ENCODE measurements at regions not wholly inside any gene's neighbourhood (a gene's known extent, or its start where the extent isn't known, plus 50 kb on each side); places are given as distances from the start of the nearest gene placed in this dataset.
"Not testable (repeated sequence)": the region's sequence is repeated elsewhere in the genome, so short reads cannot be mapped to it uniquely, and the experiment has no call there.

DNA sequence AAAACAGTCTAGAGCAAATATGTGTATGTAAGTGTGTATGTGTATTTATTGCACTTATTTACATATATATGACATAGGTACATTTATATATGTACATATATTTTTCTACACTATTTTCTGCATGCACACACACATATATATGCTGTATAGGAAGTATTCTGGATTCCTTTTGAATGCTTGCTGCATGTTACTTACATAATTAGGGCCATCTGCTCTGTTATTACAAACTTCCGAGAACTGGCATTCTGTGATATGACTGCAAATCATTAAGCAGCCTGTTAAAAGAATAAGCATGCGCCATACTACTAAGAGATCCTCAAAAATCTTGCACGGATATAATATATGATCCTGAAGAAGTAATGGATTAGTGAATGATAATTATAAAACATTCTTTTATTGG is 1157.6 kb upstream of the TENM3 start:
- intact Hi-C loops (cut with DNase I), result no loop called here
- DNase-seq (ENCODE audit: low spot score) (no peak), ATAC-seq (no peak)

DNA sequence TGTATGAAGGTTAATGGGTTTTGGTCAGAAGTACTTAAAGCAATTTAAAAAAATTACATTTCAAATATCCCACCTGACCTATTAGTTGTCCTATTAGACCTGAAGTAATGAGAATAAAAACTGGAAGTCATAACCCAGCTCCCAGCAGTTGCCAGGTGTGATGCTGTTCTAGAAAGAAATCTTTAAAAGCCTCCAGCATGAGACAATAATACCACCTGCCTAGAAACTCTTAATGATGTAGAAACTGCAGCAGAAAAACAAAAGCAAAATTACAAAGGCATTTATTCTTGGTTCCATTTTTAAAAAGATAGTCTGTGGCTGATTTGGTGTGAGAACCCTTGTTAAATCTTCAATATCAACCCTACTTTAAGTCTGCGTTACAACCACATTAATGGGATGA is 1137.7 kb upstream of the TENM3 start:
- DNase-seq (ENCODE audit: low spot score) (no peak), ATAC-seq (no peak)
- intact Hi-C loops (cut with DNase I), result no loop called here

DNA sequence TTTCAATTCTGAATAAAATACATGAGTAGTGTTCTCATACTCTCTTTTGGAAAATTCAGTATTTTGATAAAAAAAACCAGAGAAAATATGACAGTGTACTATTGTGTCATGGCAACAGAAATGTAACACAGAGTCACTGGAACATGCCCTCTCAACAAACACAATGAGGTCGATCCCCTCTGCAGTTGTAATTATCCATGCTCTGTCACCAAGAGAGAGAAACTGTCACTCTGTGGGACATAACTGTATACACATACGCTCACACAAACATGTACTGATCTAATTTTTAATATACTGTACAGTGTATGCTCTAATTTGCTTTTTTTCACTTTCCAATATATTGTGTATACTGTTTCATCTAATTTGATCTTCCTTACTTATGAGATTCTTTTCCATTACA is 1136.8 kb upstream of the TENM3 start:
- ATAC-seq, result no peak
- DNase-seq (ENCODE audit: low spot score), result no peak
- intact Hi-C loops (cut with DNase I), result no loop called here

DNA sequence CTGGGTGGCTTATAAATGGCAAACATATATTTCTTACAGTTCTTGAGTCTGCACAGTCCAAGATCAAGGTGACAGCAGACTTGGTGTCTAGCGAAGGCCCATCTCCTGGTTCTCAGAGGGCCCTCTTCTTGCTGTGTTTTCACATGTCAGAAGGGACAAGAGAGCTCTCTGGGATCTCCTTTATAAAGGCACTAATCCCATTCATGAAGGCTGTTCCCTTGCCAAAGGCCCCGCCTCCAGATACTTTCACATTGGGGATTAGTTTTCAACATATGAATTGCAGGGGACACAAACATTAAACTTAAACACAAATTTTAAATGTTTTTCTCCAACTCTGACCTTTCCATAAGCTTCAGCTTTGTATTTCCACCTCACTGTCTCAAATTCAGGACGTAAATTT is 1135.0 kb upstream of the TENM3 start:
- intact Hi-C loops (cut with DNase I), result no loop called here
- no peak for DNase-seq (ENCODE audit: low spot score)
- no peak for ATAC-seq

DNA sequence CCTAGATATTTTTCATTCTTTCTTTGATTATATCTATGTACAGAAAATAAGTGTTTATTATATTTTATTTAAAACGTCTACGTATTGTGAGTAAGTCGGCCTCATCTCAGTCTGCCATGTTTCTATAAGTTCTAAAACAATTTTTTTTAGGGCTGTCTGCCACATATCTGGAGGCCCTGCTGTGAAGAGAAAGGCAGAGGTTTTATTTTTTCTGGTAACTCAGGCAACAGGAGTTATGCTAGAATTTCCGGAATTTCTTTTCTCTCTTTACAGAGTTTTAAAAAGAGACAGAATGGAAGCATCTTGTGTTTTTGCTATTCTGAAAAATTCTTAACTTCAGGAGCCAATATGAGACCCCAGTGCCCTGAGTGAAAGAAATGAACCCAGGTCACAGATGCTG is 1124.0 kb upstream of the TENM3 start:
- DNase-seq (ENCODE audit: low spot score), result no peak
- ATAC-seq, result no peak
- intact Hi-C loops (cut with DNase I), result no loop called here

DNA sequence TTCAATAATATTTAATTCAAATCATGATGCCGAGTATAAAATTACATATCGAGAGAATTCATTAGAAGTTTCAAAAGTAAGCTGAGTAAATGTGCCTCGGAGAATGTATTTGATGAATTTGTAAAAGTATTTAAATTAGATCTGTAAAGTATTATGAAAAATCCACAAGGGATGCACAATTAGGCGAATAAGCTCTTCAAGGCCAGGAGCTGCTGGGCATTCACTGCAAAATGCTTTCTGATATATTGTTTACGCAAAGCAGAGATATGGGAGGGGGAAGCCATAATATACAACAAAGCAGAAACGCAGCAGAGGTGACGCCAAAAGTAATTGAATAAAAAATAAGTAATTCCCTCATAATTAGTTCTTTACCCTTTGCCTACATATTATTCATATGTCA is 1121.5 kb upstream of the TENM3 start:
- ATAC-seq, result no peak
- DNase-seq (ENCODE audit: low spot score), result no peak
- intact Hi-C loops (cut with DNase I), result no loop called here

DNA sequence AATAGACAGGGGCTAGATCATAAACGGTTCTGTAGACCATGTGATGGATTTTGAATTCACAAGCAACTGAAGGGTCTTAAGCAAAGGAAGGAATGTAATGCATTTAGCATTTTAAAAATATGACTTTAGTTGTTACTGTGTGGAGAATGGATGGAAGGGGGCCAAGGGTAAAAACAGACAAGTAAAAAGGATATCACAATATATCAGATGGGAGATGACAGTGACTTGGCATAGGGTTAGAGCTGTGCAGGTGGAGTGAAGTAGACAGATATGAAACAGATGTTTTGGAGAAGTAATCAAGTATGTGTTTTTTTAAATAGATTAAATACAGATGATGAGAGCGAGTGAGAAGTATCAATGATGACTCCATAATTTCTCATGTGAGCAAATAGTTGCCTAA is 1116.0 kb upstream of the TENM3 start:
- no peak for ATAC-seq
- intact Hi-C loops (cut with DNase I), result no loop called here
- no peak for DNase-seq (ENCODE audit: low spot score)

DNA sequence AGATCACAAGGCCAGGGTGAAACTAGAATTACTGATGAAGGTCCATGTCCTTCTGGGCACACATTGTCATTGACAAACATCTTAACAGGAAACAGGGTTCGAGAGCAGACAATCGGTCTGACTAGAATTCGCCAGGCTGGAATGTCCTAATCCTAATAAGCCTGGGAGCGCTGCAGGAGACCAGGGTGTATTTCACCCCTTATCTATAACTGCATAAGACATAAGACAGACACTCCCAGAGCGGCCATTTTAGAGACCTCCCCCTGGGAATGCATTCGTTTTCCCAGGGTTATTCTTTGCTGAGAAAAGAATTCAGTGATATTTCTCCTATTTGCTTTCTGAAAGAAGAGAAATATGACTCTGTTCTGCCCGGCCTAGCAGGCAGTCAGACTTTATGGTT is 1112.9 kb upstream of the TENM3 start:
- intact Hi-C loops (cut with DNase I); ATAC-seq; DNase-seq (ENCODE audit: low spot score): not testable (repeated sequence)

DNA sequence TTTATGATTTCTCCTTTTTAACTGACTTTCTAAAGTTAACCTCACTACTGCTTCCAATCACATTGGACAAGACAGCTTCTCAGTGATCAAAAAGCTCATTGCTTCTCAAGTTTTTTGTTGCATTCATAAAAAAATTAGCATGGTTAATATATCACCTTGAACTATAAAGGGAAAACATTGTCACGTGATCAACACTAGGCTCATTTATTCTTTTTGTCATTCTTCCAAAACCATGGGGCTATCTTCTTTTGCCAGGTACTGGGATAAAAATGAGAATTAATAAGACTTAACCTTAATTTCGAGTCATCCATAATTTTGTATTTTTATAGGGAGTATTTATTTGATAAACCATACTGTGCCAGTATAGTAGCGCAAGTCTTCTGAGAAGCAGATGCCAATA is 1105.9 kb upstream of the TENM3 start:
- intact Hi-C loops (cut with DNase I), result no loop called here
- DNase-seq (ENCODE audit: low spot score), result no peak
- no peak for ATAC-seq

DNA sequence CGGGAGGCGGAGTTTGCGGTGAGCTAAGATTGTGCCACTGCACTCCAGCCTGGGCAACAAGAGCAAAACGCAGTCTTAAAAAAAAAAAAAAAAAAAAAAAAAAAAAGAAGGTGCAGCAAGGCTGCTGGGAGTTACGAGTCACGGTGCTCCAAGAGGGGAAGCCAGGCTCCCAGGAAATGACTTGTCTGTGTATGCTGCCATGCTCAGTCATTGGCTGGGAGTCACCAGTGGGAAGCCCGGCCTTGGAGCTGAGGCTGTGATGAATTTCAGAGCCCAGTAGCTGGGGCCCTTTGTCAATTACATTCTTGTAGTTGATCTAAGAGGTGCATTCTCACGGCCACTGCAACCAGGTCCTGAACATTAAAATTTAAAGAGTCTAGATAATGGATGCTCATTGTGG is 1105.1 kb upstream of the TENM3 start:
- DNase-seq (ENCODE audit: low spot score) (no peak), ATAC-seq (no peak)
- intact Hi-C loops (cut with DNase I), result no loop called here

DNA sequence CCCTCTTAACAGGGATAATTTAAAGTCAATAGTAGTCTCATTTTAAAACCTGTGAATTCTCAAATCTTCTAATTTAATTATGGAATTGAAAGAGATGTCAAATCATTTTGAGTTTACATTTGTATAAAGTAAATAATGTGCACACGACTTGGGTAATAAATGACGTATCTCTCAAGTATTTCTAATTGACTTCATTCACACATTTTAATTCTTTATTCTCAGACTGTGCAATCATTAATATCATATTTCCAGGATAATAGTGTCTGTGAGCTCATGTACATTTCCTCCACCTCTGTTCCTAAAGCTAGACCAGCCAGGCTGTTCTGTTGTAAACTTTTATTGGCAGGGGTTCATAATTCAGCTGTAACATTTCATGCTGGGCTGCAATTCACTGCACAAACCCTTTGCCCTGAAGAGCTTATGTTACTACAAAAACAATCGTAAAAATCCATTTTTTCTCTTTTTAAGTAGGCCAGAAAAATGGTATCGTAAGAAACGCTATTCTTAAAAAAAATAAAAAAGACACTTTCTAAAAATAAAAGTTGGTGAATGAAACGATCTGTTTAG is 1103.1 kb upstream of the TENM3 start:
- no peak for ATAC-seq
- intact Hi-C loops (cut with DNase I), result loop anchor here (5.0 kb wide), 1 partner anchor 392 kb away; no protein-coding TSS in a partner anchor
- no peak for DNase-seq (ENCODE audit: low spot score)

DNA sequence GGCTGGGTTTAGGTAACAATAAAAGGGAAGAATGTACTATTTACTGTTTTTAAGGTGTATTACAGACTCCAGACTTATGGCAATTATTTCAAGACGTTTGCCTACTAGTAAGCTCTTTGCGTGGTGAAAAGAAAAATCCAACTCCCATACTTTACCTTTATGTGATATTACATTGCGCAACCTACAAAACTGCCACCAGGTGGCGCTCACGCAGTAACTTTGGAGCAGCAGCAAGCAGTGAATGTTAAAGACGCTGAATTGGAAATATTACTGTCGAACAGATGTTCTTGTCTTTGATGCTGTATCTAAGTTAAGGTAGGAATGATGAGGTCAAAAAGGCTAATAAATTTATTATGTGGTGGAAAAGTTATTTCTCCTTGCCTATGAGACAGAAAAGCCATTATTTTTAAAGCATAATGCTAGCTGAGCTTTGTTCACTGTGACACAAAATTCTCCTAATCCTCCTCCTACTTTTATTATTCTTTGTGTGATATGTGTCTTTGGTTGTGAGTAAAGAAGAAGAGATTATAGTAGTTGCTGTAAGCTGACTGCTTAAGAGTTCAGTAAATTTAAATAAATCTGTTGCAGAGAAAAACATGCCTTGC is 1099.8 kb upstream of the TENM3 start:
- intact Hi-C loops (cut with DNase I), result loop anchor here (5.0 kb wide), 1 partner anchor 389 kb away; no protein-coding TSS in a partner anchor
- ATAC-seq, result peak; percentile 74
- DNase-seq (ENCODE audit: low spot score), result peak; percentile 90

DNA sequence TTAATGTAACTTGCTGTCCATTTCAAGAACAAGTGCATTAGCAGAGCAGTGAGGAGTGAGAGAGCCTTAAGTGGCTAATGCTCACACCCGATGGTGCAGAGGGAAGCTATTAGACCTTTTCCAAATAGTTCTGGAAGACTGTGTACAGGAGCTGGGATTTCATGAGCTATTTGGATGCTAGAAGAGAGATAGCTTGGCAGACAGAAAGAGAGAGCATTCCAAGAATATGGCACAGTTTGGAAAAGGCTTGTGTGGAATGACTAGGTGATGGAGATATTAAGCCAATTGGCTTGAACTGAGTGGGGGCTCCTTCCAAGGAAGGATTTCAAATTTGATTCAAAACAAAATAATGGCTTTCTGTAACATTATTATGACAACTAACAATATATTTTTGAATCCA is 1097.2 kb upstream of the TENM3 start:
- intact Hi-C loops (cut with DNase I), result no loop called here
- no peak for ATAC-seq
- DNase-seq (ENCODE audit: low spot score), result no peak

DNA sequence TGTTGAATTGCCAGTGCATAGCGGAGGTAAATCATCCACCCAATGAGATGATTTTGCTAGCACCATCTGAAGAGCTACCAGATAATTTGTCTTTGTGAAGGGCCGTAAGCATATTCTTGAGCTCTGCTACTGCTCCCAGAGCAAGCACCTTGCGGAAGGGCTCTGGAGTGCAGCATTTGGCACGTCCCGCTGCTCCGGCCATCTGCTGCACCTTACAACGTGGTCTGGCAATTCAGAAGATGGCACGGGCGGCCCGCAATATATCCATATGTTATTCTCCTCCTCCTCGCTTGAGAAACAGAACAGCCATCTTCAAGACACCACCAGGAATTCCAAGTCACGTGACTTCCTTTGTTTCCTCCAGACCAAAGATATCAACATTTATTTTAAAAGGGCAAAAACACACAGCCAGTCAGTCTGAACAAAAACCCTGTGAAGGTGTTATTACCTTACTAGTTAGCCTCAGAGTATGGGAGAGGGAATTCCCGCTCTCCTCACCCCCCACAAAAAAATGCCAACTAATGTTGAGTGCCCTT is 1095.7 kb upstream of the TENM3 start:
- DNase-seq (ENCODE audit: low spot score) (no peak), ATAC-seq (no peak)
- intact Hi-C loops (cut with DNase I), result no loop called here

DNA sequence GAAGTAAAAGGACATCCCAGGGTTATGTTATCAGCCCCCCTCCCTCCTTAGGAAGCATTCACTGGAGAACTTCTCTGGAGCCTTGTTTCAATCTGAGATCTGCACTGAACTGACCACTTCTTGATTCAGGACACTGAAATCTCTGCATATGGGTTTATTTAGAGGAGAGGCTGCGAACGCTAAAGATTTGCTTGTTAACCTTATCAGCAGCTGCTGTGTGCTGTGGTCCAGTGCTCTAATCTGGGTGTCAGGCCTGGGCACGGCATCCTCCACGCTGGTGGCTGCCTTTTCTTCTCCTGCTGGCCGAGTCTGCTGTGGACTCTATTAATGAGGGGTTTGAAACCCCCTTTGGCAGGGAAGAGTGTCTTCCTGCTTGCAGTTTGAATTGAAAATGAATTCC is 1094.7 kb upstream of the TENM3 start:
- no peak for ATAC-seq
- intact Hi-C loops (cut with DNase I), result no loop called here
- DNase-seq (ENCODE audit: low spot score), result no peak

DNA sequence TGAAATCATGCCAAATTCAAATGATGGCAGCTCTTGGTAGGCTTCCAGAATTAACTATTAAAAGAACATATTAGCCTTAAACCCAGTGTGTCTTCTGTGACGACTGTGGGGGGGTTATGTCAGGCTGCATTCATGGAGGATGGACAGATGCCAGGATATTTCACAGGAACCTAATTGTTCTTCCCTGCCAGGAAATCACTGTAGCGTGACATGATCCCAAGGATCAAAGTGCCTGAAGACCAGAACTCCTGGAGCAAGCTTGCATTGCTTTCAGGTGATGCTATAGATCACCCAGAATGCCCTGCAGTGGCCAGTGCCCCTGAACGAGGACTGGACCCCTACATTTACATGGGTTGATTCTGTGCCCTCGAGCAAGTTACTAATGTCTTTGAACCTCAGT is 1093.0 kb upstream of the TENM3 start:
- intact Hi-C loops (cut with DNase I), result no loop called here
- ATAC-seq, result no peak
- DNase-seq (ENCODE audit: low spot score), result no peak

DNA sequence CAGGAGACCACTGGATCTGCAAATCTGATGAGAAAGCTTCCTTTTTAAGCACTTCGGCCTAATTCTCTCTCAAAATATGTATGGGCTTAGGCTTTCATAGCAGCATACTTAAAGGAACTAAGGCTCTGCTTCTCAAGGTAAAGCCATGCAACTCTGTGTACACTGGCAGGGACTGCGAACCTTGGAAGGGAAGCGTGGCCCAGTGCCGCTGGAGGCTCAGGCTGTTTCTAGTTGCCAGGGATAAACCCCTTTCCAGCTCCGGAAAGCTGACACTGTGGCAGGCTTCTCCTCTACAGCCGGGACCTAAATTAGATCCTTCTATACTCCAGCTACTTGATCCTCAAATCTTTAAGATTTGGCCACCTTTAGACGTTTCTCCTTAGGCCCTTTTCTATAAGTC is 1091.3 kb upstream of the TENM3 start:
- intact Hi-C loops (cut with DNase I), result no loop called here
- DNase-seq (ENCODE audit: low spot score) (no peak), ATAC-seq (no peak)

DNA sequence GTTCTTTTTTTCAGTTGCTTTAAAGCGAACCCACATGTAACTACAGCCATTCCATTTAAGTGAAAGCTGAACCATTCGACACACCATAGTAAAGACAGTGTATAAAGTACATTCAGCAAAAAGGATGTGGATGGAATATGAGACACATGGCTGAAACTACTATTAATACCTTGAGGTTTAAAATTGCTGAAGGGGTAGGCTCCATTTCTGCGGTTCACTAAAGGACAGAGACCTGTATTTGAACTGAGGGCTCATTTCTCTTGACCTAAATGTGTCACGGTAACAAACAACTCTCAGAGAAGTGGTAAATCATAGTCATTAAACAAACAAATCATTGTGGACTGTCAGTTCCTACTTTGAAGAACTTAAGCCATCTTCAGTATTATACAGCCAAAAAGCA is 1085.6 kb upstream of the TENM3 start:
- DNase-seq (ENCODE audit: low spot score) (no peak), ATAC-seq (no peak)
- intact Hi-C loops (cut with DNase I), result no loop called here

DNA sequence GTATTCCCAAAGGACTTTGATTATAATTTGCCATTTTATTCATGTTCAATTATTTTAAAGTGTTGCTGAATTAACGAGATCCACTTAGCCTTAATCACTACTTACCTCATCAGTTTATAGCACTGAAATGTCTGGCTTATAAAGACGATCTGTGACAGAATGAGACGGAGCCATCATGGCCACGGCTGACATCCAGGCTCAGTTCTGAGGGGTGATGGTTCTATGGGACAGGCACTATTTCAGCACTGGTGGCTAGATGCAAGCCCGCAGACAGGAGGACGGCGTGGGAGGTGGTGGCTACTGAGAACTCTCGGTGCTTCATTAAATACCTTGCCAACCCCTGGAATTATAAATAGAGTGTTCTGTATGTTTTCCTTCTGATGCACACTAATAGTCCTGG is 1084.2 kb upstream of the TENM3 start:
- ATAC-seq, result no peak
- no peak for DNase-seq (ENCODE audit: low spot score)
- intact Hi-C loops (cut with DNase I), result no loop called here

DNA sequence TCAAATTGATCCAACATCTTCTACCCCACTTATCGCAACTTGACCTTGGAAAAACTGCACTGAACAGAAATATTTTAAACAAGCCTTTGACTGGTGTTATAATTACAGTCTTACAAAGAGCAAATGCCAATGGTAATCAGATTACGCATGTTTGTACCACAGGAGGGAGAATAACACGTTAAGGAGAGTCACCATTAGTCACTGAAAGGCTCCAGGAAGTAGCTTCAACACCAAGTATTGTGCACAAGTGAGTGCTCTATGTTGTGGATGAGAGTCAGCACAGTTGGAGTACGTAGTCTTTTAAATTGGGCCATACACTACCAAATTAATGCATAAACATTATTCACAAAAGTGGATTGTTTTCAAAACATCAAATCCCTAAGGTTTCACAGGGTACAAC is 1081.5 kb upstream of the TENM3 start:
- ATAC-seq (no peak), DNase-seq (ENCODE audit: low spot score) (no peak)
- intact Hi-C loops (cut with DNase I), result no loop called here

DNA sequence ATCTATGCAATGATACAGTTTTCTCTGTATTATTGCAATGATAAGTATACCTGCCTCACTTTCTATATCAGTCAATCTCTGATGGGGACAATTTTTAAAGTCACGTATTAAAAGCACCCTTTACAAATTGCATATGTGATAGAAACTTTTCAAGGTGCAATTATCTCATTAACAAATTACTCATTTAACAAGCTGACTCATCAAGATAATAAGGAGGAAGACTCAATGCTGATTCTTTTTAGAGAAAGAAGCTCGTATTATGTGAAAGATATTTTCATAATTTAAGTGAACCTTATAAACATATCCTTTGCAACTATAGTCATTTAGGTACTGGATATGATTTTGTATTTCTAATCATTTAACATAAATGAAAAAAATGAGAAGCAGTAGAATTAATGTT is 1080.9 kb upstream of the TENM3 start:
- intact Hi-C loops (cut with DNase I), result no loop called here
- no peak for ATAC-seq
- no peak for DNase-seq (ENCODE audit: low spot score)
